ENCODE measurements at regions not wholly inside any gene's neighbourhood (a gene's known extent, or its start where the extent isn't known, plus 50 kb on each side); places are given as distances from the start of the nearest gene placed in this dataset.

DNA sequence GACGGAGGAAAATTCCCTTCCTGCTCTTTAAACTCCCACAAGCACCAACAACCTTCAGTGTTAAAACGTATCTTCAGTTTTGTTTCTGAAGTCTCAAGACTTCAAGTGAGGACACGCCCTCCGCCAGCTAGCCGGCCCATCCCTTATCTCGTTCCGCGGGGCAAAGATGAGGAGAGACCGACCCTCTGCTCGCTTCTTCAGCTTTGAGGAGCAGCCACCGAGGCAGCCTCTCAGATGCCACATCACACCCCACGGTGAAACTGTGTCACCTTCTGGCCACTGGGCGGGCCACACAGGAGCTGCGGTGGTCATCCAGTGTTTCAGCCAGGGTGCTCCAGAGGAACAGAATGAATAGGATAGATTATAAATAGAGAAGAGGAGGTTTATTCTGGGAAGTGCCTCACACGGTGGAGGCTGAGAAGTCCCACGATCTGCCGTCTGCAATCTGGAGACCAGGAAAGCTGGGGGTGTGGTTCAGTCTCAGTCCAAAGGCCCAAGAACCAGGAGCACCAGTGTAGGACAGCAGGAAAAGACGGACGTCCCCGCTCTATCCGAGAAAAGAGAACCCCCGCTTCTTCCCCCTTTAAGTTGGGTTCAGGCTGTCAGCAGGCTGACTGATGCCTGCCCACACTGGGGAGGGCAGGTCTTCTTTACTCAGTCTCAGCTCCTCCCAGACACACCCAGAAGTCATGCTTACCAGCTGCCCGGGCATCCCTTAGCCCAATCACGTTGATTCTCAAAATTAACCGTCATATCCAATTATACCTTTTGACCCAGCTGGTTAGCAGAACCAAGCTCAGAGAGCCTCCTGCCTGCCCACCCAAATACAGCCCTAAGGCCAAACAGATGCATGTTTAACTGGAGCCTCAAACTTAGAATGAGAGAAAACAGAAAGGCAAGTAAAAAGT is 399.7 kb upstream of the ID2 start:
- Histone ChIP-seq H3K4me1 (ENCODE audit: control insufficient read depth in 4 of 4, insufficient read depth in 4 of 4, low read length in 3 of 4) (peaks cover 0 to 6% (median 4%) of the 10 kb centered on the region in 4 donors), H3K4me3 (ENCODE audit: low read depth in 1 of 3, low read length in 3 of 3) (no peak overlapping the region), H3K27ac (ENCODE audit: low read depth in 1 of 2, low read length in 2 of 2) (no peak overlapping the region), H3K36me3 (ENCODE audit: control insufficient read depth in 4 of 4, insufficient read depth in 3 of 4, low read depth in 1 of 4, low read length in 3 of 4) (no peaks in the 10 kb centered on the region), H3K9ac (ENCODE audit: low read depth in 1 of 2, low read length in 2 of 2) (no peak overlapping the region), H3K9me3 (ENCODE audit: control insufficient read depth in 4 of 4, low read length in 3 of 4) (no peaks in the 10 kb centered on the region), H3K27me3 (ENCODE audit: control insufficient read depth in 4 of 4, insufficient read depth in 4 of 4, low read length in 3 of 4) (no peaks in the 10 kb centered on the region)
- no peak for DNase-seq (ENCODE audit: low spot score)
- WGBS: 85% methylated on average over 25 of the region's 25 CpGs
- TF ChIP-seq RXRA (IDR thresholded peaks at IDR 0.05): no peak
- no peak for TF ChIP-seq JUND (IDR thresholded peaks at IDR 0.05)
- no peak for TF ChIP-seq HNF4G (IDR thresholded peaks at IDR 0.05)
- TF ChIP-seq HNF4A (conservative IDR thresholded peaks at IDR 0.05): no peak
- TF ChIP-seq TAF1 (conservative IDR thresholded peaks at IDR 0.05): no peak
- no peak for TF ChIP-seq EGR1 (IDR thresholded peaks at IDR 0.05; ENCODE audit: low read depth in 2 of 2)
- TF ChIP-seq FOXA1 (IDR thresholded peaks at IDR 0.05): no peak
- TF ChIP-seq, protein P1, sequence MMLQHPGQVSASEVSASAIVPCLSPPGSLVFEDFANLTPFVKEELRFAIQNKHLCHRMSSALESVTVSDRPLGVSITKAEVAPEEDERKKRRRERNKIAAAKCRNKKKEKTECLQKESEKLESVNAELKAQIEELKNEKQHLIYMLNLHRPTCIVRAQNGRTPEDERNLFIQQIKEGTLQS (IDR thresholded peaks at IDR 0.05): no peak
- TF ChIP-seq, protein P2, sequence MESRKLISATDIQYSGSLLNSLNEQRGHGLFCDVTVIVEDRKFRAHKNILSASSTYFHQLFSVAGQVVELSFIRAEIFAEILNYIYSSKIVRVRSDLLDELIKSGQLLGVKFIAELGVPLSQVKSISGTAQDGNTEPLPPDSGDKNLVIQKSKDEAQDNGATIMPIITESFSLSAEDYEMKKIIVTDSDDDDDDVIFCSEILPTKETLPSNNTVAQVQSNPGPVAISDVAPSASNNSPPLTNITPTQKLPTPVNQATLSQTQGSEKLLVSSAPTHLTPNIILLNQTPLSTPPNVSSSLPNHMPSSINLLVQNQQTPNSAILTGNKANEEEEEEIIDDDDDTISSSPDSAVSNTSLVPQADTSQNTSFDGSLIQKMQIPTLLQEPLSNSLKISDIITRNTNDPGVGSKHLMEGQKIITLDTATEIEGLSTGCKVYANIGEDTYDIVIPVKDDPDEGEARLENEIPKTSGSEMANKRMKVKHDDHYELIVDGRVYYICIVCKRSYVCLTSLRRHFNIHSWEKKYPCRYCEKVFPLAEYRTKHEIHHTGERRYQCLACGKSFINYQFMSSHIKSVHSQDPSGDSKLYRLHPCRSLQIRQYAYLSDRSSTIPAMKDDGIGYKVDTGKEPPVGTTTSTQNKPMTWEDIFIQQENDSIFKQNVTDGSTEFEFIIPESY (IDR thresholded peaks at IDR 0.05): no peak
- no peak for TF ChIP-seq FOXA2 (IDR thresholded peaks at IDR 0.05)
- TF ChIP-seq, protein P3, sequence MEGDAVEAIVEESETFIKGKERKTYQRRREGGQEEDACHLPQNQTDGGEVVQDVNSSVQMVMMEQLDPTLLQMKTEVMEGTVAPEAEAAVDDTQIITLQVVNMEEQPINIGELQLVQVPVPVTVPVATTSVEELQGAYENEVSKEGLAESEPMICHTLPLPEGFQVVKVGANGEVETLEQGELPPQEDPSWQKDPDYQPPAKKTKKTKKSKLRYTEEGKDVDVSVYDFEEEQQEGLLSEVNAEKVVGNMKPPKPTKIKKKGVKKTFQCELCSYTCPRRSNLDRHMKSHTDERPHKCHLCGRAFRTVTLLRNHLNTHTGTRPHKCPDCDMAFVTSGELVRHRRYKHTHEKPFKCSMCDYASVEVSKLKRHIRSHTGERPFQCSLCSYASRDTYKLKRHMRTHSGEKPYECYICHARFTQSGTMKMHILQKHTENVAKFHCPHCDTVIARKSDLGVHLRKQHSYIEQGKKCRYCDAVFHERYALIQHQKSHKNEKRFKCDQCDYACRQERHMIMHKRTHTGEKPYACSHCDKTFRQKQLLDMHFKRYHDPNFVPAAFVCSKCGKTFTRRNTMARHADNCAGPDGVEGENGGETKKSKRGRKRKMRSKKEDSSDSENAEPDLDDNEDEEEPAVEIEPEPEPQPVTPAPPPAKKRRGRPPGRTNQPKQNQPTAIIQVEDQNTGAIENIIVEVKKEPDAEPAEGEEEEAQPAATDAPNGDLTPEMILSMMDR (IDR thresholded peaks at IDR 0.05; ENCODE audit: low read depth, low read length, missing input control): no peak
- no peak for TF ChIP-seq GABPA (IDR thresholded peaks at IDR 0.05 in 1 of 2, conservative IDR thresholded peaks at IDR 0.05 in 1 of 2)
- no peak for TF ChIP-seq RAD21 (IDR thresholded peaks at IDR 0.05)
- no peak for TF ChIP-seq YY1 (IDR thresholded peaks at IDR 0.05)
- TF ChIP-seq SP1 (IDR thresholded peaks at IDR 0.05): no peak
- TF ChIP-seq NR2F2 (IDR thresholded peaks at IDR 0.05): no peak

DNA sequence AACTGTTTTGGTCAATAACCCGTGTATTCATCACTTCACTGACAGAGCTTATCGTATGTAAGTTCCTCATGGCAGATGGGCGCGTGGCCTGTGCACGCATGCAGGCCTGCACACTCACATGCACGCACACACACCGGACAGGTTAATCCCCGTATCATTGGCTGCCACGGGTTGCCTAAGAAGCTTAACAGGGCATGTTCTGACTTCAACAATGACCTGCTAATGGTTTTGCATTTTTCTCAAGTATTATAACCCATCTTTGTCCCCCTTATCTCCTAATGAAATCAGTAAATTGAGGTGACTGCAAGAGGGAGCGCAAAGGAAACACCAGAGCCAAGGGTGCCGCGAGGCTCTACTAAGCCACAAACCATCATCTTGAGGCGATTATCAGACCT is 399.0 kb upstream of the ID2 start:
- no peak for DNase-seq (ENCODE audit: low spot score)
- Histone ChIP-seq H3K4me3 (ENCODE audit: low read depth in 1 of 3, low read length in 3 of 3) (no peak overlapping the region), H3K4me1 (ENCODE audit: control insufficient read depth in 4 of 4, insufficient read depth in 4 of 4, low read length in 3 of 4) (peaks cover 3 to 11% (median 8%) of the 10 kb centered on the region in 4 donors), H3K27ac (ENCODE audit: low read depth in 1 of 2, low read length in 2 of 2) (no peak overlapping the region), H3K9me3 (ENCODE audit: control insufficient read depth in 4 of 4, low read length in 3 of 4) (no peaks in the 10 kb centered on the region), H3K27me3 (ENCODE audit: control insufficient read depth in 4 of 4, insufficient read depth in 4 of 4, low read length in 3 of 4) (no peaks in the 10 kb centered on the region), H3K36me3 (ENCODE audit: control insufficient read depth in 4 of 4, insufficient read depth in 3 of 4, low read depth in 1 of 4, low read length in 3 of 4) (no peaks in the 10 kb centered on the region), H3K9ac (ENCODE audit: low read depth in 1 of 2, low read length in 2 of 2) (no peak overlapping the region)
- 92% methylated on average over 13 of the region's 13 CpGs for WGBS
- TF ChIP-seq HNF4A (conservative IDR thresholded peaks at IDR 0.05): no peak
- no peak for TF ChIP-seq EGR1 (IDR thresholded peaks at IDR 0.05; ENCODE audit: low read depth in 2 of 2)
- no peak for TF ChIP-seq SP1 (IDR thresholded peaks at IDR 0.05)
- TF ChIP-seq, protein P1 (IDR thresholded peaks at IDR 0.05): no peak
- no peak for TF ChIP-seq HNF4G (IDR thresholded peaks at IDR 0.05)
- TF ChIP-seq GABPA (IDR thresholded peaks at IDR 0.05 in 1 of 2, conservative IDR thresholded peaks at IDR 0.05 in 1 of 2): no peak
- TF ChIP-seq TAF1 (conservative IDR thresholded peaks at IDR 0.05): no peak
- TF ChIP-seq, protein P3 (IDR thresholded peaks at IDR 0.05; ENCODE audit: low read depth, low read length, missing input control): no peak
- TF ChIP-seq NR2F2 (IDR thresholded peaks at IDR 0.05): no peak
- TF ChIP-seq RXRA (IDR thresholded peaks at IDR 0.05): no peak
